ENCODE measurements at regions not wholly inside any gene's neighbourhood (a gene's known extent, or its start where the extent isn't known, plus 50 kb on each side); places are given as distances from the start of the nearest gene placed in this dataset.

- H3K27me3 ChIP-seq (replicated peaks in 1 of 4; ENCODE audit: control insufficient read depth in 3 of 4, extremely low read depth in 1 of 4, insufficient read depth in 3 of 4, low read length in 3 of 4) = peaks cover 0 to 1% (median 0%) of the 10 kb centered on the region in 4 experiments; a peak in 1 of 7 replicates
- no peaks in the 10 kb centered on the region for H3K36me3 ChIP-seq (ENCODE audit: control insufficient read depth in 2 of 4, insufficient read depth in 4 of 4, low read length in 3 of 4)
- no peak overlapping the region for H2BK20ac ChIP-seq (ENCODE audit: low read length)
- no peak overlapping the region for H3K27ac ChIP-seq (ENCODE audit: low read depth, low read length)
- no peak overlapping the region for H3K4me2 ChIP-seq (ENCODE audit: insufficient read depth in 1 of 2, low read depth in 2 of 2, low read length in 2 of 2)
- H3K14ac ChIP-seq (ENCODE audit: insufficient read length) = no peak overlapping the region
- no peak overlapping the region for H2BK12ac ChIP-seq (ENCODE audit: low read depth, low read length)
- no peak overlapping the region for H2BK15ac ChIP-seq (ENCODE audit: low read length)
- H2BK5ac ChIP-seq (ENCODE audit: low read depth, low read length) = no peak overlapping the region
- no peak overlapping the region for H4K5ac ChIP-seq (ENCODE audit: insufficient read length, low read depth, low read length)
- no peaks in the 10 kb centered on the region for H3K23me2 ChIP-seq (ENCODE audit: low read depth, low read length)
- WGBS, 2 experiments (ENCODE audit: extremely low coverage in 1 of 2, insufficient coverage in 1 of 2, insufficient read length in 1 of 2, insufficient replicate concordance in 2 of 2, low coverage in 1 of 2, low lambda C conversion rate in 2 of 2, missing lambda C conversion rate in 1 of 2) = 80% methylated on average over 2 of the region's 2 CpGs; no CpG with 5 or more reads in 1 of the 2 experiments
- no peaks in the 10 kb centered on the region for H3K79me1 ChIP-seq (ENCODE audit: low read depth, low read length)
- H3K4ac ChIP-seq (replicated peaks; ENCODE audit: insufficient read length, low read depth, low read length) = no peak overlapping the region
- no peaks in the 10 kb centered on the region for H3K4me1 ChIP-seq (replicated peaks in 1 of 4; ENCODE audit: control insufficient read depth in 3 of 4, insufficient read depth in 4 of 4, low read length in 3 of 4)
- no peak overlapping the region for H2AK5ac ChIP-seq (ENCODE audit: low read depth, low read length)
- no peak overlapping the region for H4K8ac ChIP-seq (ENCODE audit: extremely low read depth, insufficient read depth, low read length)
- no peak overlapping the region for H3K9ac ChIP-seq (replicated peaks in 1 of 4; ENCODE audit: extremely low read depth in 1 of 4, low read depth in 3 of 4, low read length in 3 of 4)
- H4K91ac ChIP-seq (replicated peaks; ENCODE audit: insufficient read length, low read length) = no peak overlapping the region
- no peak overlapping the region for H2BK120ac ChIP-seq (replicated peaks; ENCODE audit: low read depth, low read length)
- no peaks in the 10 kb centered on the region for H3K9me3 ChIP-seq (ENCODE audit: insufficient read depth in 2 of 2, low read depth in 1 of 2, low read length in 1 of 2)
- DNase-seq (ENCODE audit: low read depth in 1 of 2, low spot score in 2 of 2) = no peak
- CTCF ChIA-PET (ENCODE audit: partially characterized antibody) = interaction anchor here (0.8 to 0.9 kb wide), 3 partner anchors 9 to 276 kb away, joined by 3 read pairs; no protein-coding TSS in a partner anchor
- no peak overlapping the region for H3K56ac ChIP-seq (replicated peaks; ENCODE audit: insufficient read length, low read depth, low read length)
- no peak overlapping the region for H3K18ac ChIP-seq (ENCODE audit: extremely low read depth, low read length)
- TF ChIP-seq BCL11A (IDR thresholded peaks at IDR 0.05; ENCODE audit: low read depth in 2 of 2, low read length in 2 of 2) (no peak), SIRT6 (IDR thresholded peaks at IDR 0.05; ENCODE audit: low read length) (no peak), CREB1 (IDR thresholded peaks at IDR 0.05) (no peak), BACH1 (IDR thresholded peaks at IDR 0.05; ENCODE audit: low read length) (no peak), SUZ12 (IDR thresholded peaks at IDR 0.05; ENCODE audit: low read length) (no peak), ASH2L (IDR thresholded peaks at IDR 0.05; ENCODE audit: low read length) (no peak), KDM5A (IDR thresholded peaks at IDR 0.05; ENCODE audit: low read length) (no peak), SRF (IDR thresholded peaks at IDR 0.05; ENCODE audit: low read depth, low read length) (no peak), RBBP5 (IDR thresholded peaks at IDR 0.05; ENCODE audit: borderline replicate concordance, low read depth, low read length) (no peak), SIX5 (IDR thresholded peaks at IDR 0.05; ENCODE audit: low read depth, low read length) (no peak), CBX5 (IDR thresholded peaks at IDR 0.05; ENCODE audit: low read depth, low read length) (no peak), CHD1 (IDR thresholded peaks at IDR 0.05; ENCODE audit: low read depth, low read length) (no peak), ATF3 (IDR thresholded peaks at IDR 0.05; ENCODE audit: insufficient read depth, low read depth, low read length) (no peak)
- TF ChIP-seq, protein P1, sequence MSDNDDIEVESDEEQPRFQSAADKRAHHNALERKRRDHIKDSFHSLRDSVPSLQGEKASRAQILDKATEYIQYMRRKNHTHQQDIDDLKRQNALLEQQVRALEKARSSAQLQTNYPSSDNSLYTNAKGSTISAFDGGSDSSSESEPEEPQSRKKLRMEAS (IDR thresholded peaks at IDR 0.05) = no peak
- POLR2A ChIA-PET (ENCODE audit: partially characterized antibody) = no interaction called here
- no peak overlapping the region for H2AFZ ChIP-seq (ENCODE audit: low read length)
- no peak for FAIRE-seq
- no peaks in the 10 kb centered on the region for H3K79me2 ChIP-seq (ENCODE audit: control insufficient read depth in 1 of 2, insufficient read depth in 2 of 2, low read length in 2 of 2)
- H4K20me1 ChIP-seq (replicated peaks in 1 of 2; ENCODE audit: control insufficient read depth in 1 of 2, insufficient read depth in 2 of 2, low read length in 2 of 2) = no peaks in the 10 kb centered on the region
- H3K23ac ChIP-seq (ENCODE audit: insufficient read length) = no peak overlapping the region
- H3K4me3 ChIP-seq (ENCODE audit: extremely low read depth in 1 of 4, insufficient read depth in 2 of 4, low read depth in 3 of 4, low read length in 4 of 4) = no peak overlapping the region
Observed at GRCh38 chr1:192756847-192757246, 52.0 kb upstream of the RGS2 start.

All from H1 (cell line).